ENCODE measurements at regions not wholly inside any gene's neighbourhood (a gene's known extent, or its start where the extent isn't known, plus 50 kb on each side); places are given as distances from the start of the nearest gene placed in this dataset.

DNA sequence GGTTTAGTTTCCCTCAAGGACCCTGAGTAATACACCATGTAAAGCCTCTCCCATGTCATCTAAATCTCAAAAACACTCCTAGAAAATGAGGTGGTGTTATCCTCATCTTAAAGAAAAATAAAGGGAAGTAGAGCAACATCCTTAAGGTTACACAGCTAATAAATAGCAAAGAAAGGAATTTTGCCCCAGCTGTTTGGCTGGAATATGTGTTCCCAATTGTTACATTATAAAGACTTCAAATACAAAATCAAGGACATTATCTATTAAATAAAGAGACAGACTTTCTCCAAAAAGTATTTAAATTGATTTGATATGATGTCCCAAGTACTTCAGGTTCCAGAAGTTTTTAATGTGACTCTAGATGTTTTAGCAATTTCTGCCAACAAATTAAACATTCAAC, 57.9 kb upstream of the IL15 start:
- no peak for TF ChIP-seq CTCF (IDR thresholded peaks at IDR 0.05; ENCODE audit: extremely low read depth in 1 of 2, insufficient read depth in 1 of 2, low read depth in 1 of 2, low read length in 2 of 2)
- TF ChIP-seq POLR2AphosphoS5 (IDR thresholded peaks at IDR 0.05; ENCODE audit: insufficient read depth, low read depth, low read length), result no peak
- TF ChIP-seq, protein P1, sequence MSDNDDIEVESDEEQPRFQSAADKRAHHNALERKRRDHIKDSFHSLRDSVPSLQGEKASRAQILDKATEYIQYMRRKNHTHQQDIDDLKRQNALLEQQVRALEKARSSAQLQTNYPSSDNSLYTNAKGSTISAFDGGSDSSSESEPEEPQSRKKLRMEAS (IDR thresholded peaks at IDR 0.05; ENCODE audit: insufficient read depth, insufficient read length), result no peak
- no peak for TF ChIP-seq EZH2 (IDR thresholded peaks at IDR 0.05; ENCODE audit: borderline replicate concordance, low read depth, low read length, severe bottlenecking)
- no peak for TF ChIP-seq POLR2A (IDR thresholded peaks at IDR 0.05; ENCODE audit: low read depth, low read length)
- TF ChIP-seq FOS (IDR thresholded peaks at IDR 0.05; ENCODE audit: borderline replicate concordance, insufficient read depth, low read length), result no peak
- TF ChIP-seq JUN (IDR thresholded peaks at IDR 0.05; ENCODE audit: borderline replicate concordance, insufficient read depth, insufficient read length, low read depth), result no peak
- TF ChIP-seq GATA2 (IDR thresholded peaks at IDR 0.05; ENCODE audit: insufficient read depth, insufficient read length, low read depth, low read length), result no peak
- no peak for TF ChIP-seq MYC (IDR thresholded peaks at IDR 0.05; ENCODE audit: low read depth, low read length)
